ENCODE measurements at regions not wholly inside any gene's neighbourhood (a gene's known extent, or its start where the extent isn't known, plus 50 kb on each side); places are given as distances from the start of the nearest gene placed in this dataset.

- no peaks in the 10 kb centered on the region for H3K9me3 ChIP-seq (ENCODE audit: low read length)
- no peak overlapping the region for H3K4me3 ChIP-seq (ENCODE audit: low read depth, low read length, poor library complexity, severe bottlenecking)
- H3K9me2 ChIP-seq (ENCODE audit: low read depth, low read length): no peaks in the 10 kb centered on the region
- no peaks in the 10 kb centered on the region for H3K27me3 ChIP-seq (ENCODE audit: insufficient read depth, low read length)
- no peaks in the 10 kb centered on the region for H3F3A ChIP-seq (ENCODE audit: insufficient read depth, low read length)
- no peak overlapping the region for H3K9ac ChIP-seq (ENCODE audit: low read length)
- H3K4me2 ChIP-seq (ENCODE audit: low read length): no peak overlapping the region
- TF ChIP-seq CTCF (IDR thresholded peaks at IDR 0.05; ENCODE audit: low read length) (no peak), EZH2 (IDR thresholded peaks at IDR 0.05; ENCODE audit: borderline replicate concordance, low read length) (no peak)
- no peaks in the 10 kb centered on the region for H3K79me2 ChIP-seq (ENCODE audit: insufficient read depth, low read length)
- no peaks in the 10 kb centered on the region for H3K4me1 ChIP-seq (ENCODE audit: insufficient read depth, low read length, severe bottlenecking)
- H4K20me1 ChIP-seq (ENCODE audit: insufficient read depth, low read length): no peaks in the 10 kb centered on the region
- H3K27ac ChIP-seq (ENCODE audit: low read depth, low read length, poor library complexity, severe bottlenecking): no peak overlapping the region
- H3K36me3 ChIP-seq (ENCODE audit: insufficient read depth, low read length): no peaks in the 10 kb centered on the region
- no peak overlapping the region for H2AFZ ChIP-seq (ENCODE audit: low read length)
These were observed 148.2 kb downstream of the TRMT11 start for GRCh38 chr6:126134491-126134890.

- Histone ChIP-seq H2AFZ (ENCODE audit: low read length) (no peak overlapping the region), H3F3A (ENCODE audit: insufficient read depth, low read length) (no peaks in the 10 kb centered on the region), H4K20me1 (ENCODE audit: insufficient read depth, low read length) (no peaks in the 10 kb centered on the region), H3K27ac (ENCODE audit: low read depth, low read length, poor library complexity, severe bottlenecking) (no peak overlapping the region), H3K4me2 (ENCODE audit: low read length) (no peak overlapping the region), H3K79me2 (ENCODE audit: insufficient read depth, low read length) (no peaks in the 10 kb centered on the region), H3K27me3 (ENCODE audit: insufficient read depth, low read length) (no peaks in the 10 kb centered on the region), H3K4me3 (ENCODE audit: low read depth, low read length, poor library complexity, severe bottlenecking) (no peak overlapping the region), H3K9me3 (ENCODE audit: low read length) (no peaks in the 10 kb centered on the region), H3K9ac (ENCODE audit: low read length) (no peak overlapping the region), H3K4me1 (ENCODE audit: insufficient read depth, low read length, severe bottlenecking) (no peaks in the 10 kb centered on the region), H3K9me2 (ENCODE audit: low read depth, low read length) (no peaks in the 10 kb centered on the region), H3K36me3 (ENCODE audit: insufficient read depth, low read length) (no peaks in the 10 kb centered on the region)
- TF ChIP-seq CTCF (IDR thresholded peaks at IDR 0.05; ENCODE audit: low read length): no peak
- no peak for TF ChIP-seq EZH2 (IDR thresholded peaks at IDR 0.05; ENCODE audit: borderline replicate concordance, low read length)
These were observed 153.7 kb downstream of the TRMT11 start for GRCh38 chr6:126140015-126140414.

- Histone ChIP-seq H3K4me2 (ENCODE audit: low read length) (no peak overlapping the region), H2AFZ (ENCODE audit: low read length) (no peak overlapping the region), H3K9ac (ENCODE audit: low read length) (no peak overlapping the region), H3K27ac (ENCODE audit: low read depth, low read length, poor library complexity, severe bottlenecking) (no peak overlapping the region), H3F3A (ENCODE audit: insufficient read depth, low read length) (no peaks in the 10 kb centered on the region), H3K79me2 (ENCODE audit: insufficient read depth, low read length) (no peaks in the 10 kb centered on the region), H3K9me2 (ENCODE audit: low read depth, low read length) (no peaks in the 10 kb centered on the region), H4K20me1 (ENCODE audit: insufficient read depth, low read length) (no peaks in the 10 kb centered on the region), H3K4me3 (ENCODE audit: low read depth, low read length, poor library complexity, severe bottlenecking) (no peak overlapping the region), H3K36me3 (ENCODE audit: insufficient read depth, low read length) (no peaks in the 10 kb centered on the region), H3K4me1 (ENCODE audit: insufficient read depth, low read length, severe bottlenecking) (no peaks in the 10 kb centered on the region), H3K27me3 (ENCODE audit: insufficient read depth, low read length) (no peaks in the 10 kb centered on the region), H3K9me3 (ENCODE audit: low read length) (no peaks in the 10 kb centered on the region)
- no peak for TF ChIP-seq CTCF (IDR thresholded peaks at IDR 0.05; ENCODE audit: low read length)
- no peak for TF ChIP-seq EZH2 (IDR thresholded peaks at IDR 0.05; ENCODE audit: borderline replicate concordance, low read length)
These were observed 157.5 kb downstream of the TRMT11 start for GRCh38 chr6:126143761-126144251.

Measured in OCI-LY1 (cell line).